ES-I3 (cell line): ENCODE measurements at regions not wholly inside any gene's neighbourhood (a gene's known extent, or its start where the extent isn't known, plus 50 kb on each side); places are given as distances from the start of the nearest gene placed in this dataset.

Source experiments
- H3K36me3 ChIP-seq: 2 replicates; pipeline ENCODE4 v1.6.1; 2013; ENCODE audit warnings: mild to moderate bottlenecking, low read length, control low read depth, moderate library complexity; ENCODE audit not compliant: insufficient read depth
- H3K4me1 ChIP-seq: 2 replicates; pipeline ENCODE4 v1.6.1; 2013; ENCODE audit warnings: mild to moderate bottlenecking, control low read depth, low read length; ENCODE audit not compliant: insufficient read depth
- H3K9ac ChIP-seq: 2 replicates; pipeline ENCODE4 v1.6.1; 2013; ENCODE audit warnings: low read depth, mild to moderate bottlenecking, low read length, moderate library complexity
- H3K9me3 ChIP-seq: 2 replicates; pipeline ENCODE4 v1.6.1; 2013; ENCODE audit warnings: mild to moderate bottlenecking, low read length, moderate library complexity; ENCODE audit not compliant: control insufficient read depth, insufficient read depth

- Histone ChIP-seq H3K9ac (no peak overlapping the region), H3K9me3 (no peaks in the 10 kb centered on the region), H3K36me3 (no peaks in the 10 kb centered on the region), H3K4me1 (peaks cover 28% of the 10 kb centered on the region)
These were observed 318.9 kb upstream of the HS6ST1 start for GRCh38 chr2:128637481-128638155.

- peak overlapping the region; percentile 19; the same call in 1 of the 2 replicates for H3K9ac ChIP-seq
- no peaks in the 10 kb centered on the region for H3K36me3 ChIP-seq
- H3K4me1 ChIP-seq = peaks cover 34% of the 10 kb centered on the region
- H3K9me3 ChIP-seq = no peaks in the 10 kb centered on the region
These were observed 319.9 kb upstream of the HS6ST1 start for GRCh38 chr2:128638341-128639119.

GRCh38 chr2:128639120-128639477 lies 320.4 kb upstream of the HS6ST1 start:
- no peak overlapping the region for H3K9ac ChIP-seq
- no peaks in the 10 kb centered on the region for H3K9me3 ChIP-seq
- no peaks in the 10 kb centered on the region for H3K36me3 ChIP-seq
- H3K4me1 ChIP-seq = peaks cover 40% of the 10 kb centered on the region

GRCh38 chr2:128639693-128640092 lies 321.0 kb upstream of the HS6ST1 start:
- Histone ChIP-seq H3K36me3 (no peaks in the 10 kb centered on the region), H3K9ac (no peak overlapping the region), H3K9me3 (no peaks in the 10 kb centered on the region), H3K4me1 (peaks cover 40% of the 10 kb centered on the region)

GRCh38 chr2:128640166-128640844 lies 321.6 kb upstream of the HS6ST1 start:
- peaks cover 41% of the 10 kb centered on the region for H3K4me1 ChIP-seq
- no peaks in the 10 kb centered on the region for H3K36me3 ChIP-seq
- H3K9me3 ChIP-seq = no peaks in the 10 kb centered on the region
- H3K9ac ChIP-seq = no peak overlapping the region

GRCh38 chr2:128640845-128641360 lies 322.2 kb upstream of the HS6ST1 start:
- Histone ChIP-seq H3K9ac (no peak overlapping the region), H3K4me1 (peaks cover 47% of the 10 kb centered on the region), H3K9me3 (no peaks in the 10 kb centered on the region), H3K36me3 (no peaks in the 10 kb centered on the region)

- Histone ChIP-seq H3K36me3 (no peaks in the 10 kb centered on the region), H3K9ac (no peak overlapping the region), H3K9me3 (no peaks in the 10 kb centered on the region), H3K4me1 (peaks cover 50% of the 10 kb centered on the region)
These were observed 322.9 kb upstream of the HS6ST1 start for GRCh38 chr2:128641421-128642080.

- Histone ChIP-seq H3K36me3 (no peaks in the 10 kb centered on the region), H3K9ac (no peak overlapping the region), H3K4me1 (peaks cover 50% of the 10 kb centered on the region), H3K9me3 (no peaks in the 10 kb centered on the region)
These were observed 323.6 kb upstream of the HS6ST1 start for GRCh38 chr2:128642316-128642715.

- Histone ChIP-seq H3K36me3 (no peaks in the 10 kb centered on the region), H3K9ac (no peak overlapping the region), H3K4me1 (peaks cover 46% of the 10 kb centered on the region), H3K9me3 (no peaks in the 10 kb centered on the region)
These were observed 324.2 kb upstream of the HS6ST1 start for GRCh38 chr2:128642821-128643220.

- H3K9me3 ChIP-seq = no peaks in the 10 kb centered on the region
- H3K4me1 ChIP-seq = peaks cover 40% of the 10 kb centered on the region
- H3K9ac ChIP-seq = peak overlapping the region; percentile 5; the same call in 1 of the 2 replicates
- no peaks in the 10 kb centered on the region for H3K36me3 ChIP-seq
These were observed 324.8 kb upstream of the HS6ST1 start for GRCh38 chr2:128643221-128644065.

GRCh38 chr2:128644156-128644555 lies 325.5 kb upstream of the HS6ST1 start:
- Histone ChIP-seq H3K36me3 (no peaks in the 10 kb centered on the region), H3K4me1 (peaks cover 36% of the 10 kb centered on the region), H3K9ac (peak overlapping the region; percentile 5; the same call in 1 of the 2 replicates), H3K9me3 (no peaks in the 10 kb centered on the region)

GRCh38 chr2:128644718-128645256 lies 326.1 kb upstream of the HS6ST1 start:
- Histone ChIP-seq H3K9me3 (no peaks in the 10 kb centered on the region), H3K36me3 (no peaks in the 10 kb centered on the region), H3K4me1 (peaks cover 30% of the 10 kb centered on the region), H3K9ac (no peak overlapping the region)

- no peaks in the 10 kb centered on the region for H3K9me3 ChIP-seq
- H3K36me3 ChIP-seq = no peaks in the 10 kb centered on the region
- no peak overlapping the region for H3K9ac ChIP-seq
- H3K4me1 ChIP-seq = peaks cover 23% of the 10 kb centered on the region
These were observed 327.0 kb upstream of the HS6ST1 start for GRCh38 chr2:128645631-128646030.
